Left lobe of liver (tissue), 2 donors: ENCODE measurements at regions not wholly inside any gene's neighbourhood (a gene's known extent, or its start where the extent isn't known, plus 50 kb on each side); places are given as distances from the start of the nearest gene placed in this dataset.
"Not testable (repeated sequence)": the region's sequence is repeated elsewhere in the genome, so short reads cannot be mapped to it uniquely, and the experiment has no call there.

Experiments
- ATAC-seq: fragments of 200-7000 bp; cut with Tn5 transposase; one replicate; pipeline ENCODE4 v1.9.1; 2020; ENCODE audit warnings: mild to moderate bottlenecking, moderate library complexity
- DNase-seq: peaks from one replicate; pipeline ENCODE4 v3.0.0-alpha.2; 2020; ENCODE audit warnings: low spot score
- donor health status: DM: no; HTN: no; CAD: no; lungs with moderate emphysema.
- donor health status: DM: no; HTN: yes; CAD: no.

GRCh38 chr15:96047255-96047931, 283.1 kb upstream of the NR2F2 start:
- DNase-seq, result no peak
- ATAC-seq, result no peak

DNA sequence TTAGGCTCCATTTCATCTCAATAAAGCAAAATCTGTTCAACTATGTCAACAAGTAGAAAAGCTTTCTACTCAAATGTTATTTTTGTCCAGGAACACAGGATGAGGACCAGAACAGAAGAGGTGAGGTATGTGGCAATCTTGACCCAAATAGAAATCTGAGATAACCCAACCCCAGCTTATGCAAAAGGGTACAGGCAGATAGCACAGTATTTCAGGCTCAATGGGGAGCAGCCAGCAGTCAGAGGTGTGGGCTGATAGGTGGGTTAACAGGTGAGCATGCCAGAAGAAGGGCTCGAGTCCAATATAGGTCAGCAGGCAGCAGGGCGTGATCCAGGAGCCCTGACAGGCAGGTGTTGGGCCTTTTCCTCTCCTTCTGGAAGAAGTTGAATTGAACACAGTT, 281.2 kb upstream of the NR2F2 start:
- DNase-seq, result no peak
- ATAC-seq, result no peak

GRCh38 chr15:96049766-96050165, 280.7 kb upstream of the NR2F2 start:
- DNase-seq (no peak), ATAC-seq (no peak)

DNA sequence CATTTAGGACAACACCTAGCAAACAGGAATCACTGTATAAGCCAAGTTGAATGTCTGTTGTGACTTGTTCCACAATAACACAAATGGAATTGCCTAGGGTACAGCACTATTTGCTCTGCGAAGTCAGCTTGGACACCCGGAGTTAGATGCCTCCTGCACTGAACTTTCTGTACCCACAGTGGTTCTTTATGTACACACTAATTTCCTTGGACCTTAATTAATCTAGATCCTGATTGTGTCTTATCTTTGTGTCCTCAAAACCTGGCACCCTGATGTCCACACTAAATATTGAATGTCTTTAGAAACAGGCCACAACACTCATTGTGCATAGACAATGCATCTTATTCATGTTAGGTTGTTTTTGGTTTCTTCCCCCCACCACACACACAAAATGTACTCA, 278.9 kb upstream of the NR2F2 start:
- ATAC-seq (no peak), DNase-seq (no peak)

DNA sequence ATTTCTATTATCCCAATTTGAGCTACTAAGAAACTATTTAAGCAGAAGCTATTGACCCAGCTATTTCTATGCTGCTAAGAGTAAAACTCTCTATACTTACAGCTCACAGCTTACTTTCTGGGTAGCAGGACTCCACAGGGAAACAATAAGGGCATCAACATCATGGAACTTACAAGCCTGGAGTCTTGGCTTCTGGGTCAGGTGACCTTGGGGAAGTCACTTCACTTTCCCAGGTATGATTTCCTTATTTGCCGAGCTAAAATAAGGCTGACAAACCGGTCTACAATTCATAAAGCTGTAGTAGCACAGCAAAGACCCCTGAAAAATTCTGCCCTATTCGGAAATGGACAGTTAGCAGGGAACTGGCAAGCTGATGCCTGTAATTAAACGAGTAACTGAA, 278.3 kb upstream of the NR2F2 start:
- no peak for ATAC-seq
- DNase-seq, result no peak

DNA sequence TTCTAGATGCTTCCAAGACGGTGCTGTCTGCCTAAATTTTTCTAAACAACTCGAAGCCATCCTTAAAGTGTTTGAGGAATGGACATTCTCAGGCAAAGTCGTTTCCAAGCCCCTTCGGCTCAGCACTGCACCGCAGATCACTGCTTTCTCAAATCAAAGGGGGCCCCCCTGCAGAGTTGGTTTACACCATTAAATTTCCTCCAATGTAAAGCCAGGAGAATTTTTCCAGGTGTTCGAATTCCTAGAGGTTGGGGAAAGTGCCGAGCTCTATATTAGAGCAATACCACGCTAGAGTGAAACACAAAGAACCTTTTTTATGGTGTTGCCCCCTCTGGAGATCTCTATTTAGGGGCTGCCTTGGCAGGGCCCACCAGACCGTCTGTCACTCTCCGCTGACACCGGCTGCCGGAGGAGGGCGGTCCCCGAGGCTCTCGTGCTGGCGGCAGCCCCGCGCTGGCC, 277.9 kb upstream of the NR2F2 start:
- DNase-seq (no peak), ATAC-seq (no peak)

DNA sequence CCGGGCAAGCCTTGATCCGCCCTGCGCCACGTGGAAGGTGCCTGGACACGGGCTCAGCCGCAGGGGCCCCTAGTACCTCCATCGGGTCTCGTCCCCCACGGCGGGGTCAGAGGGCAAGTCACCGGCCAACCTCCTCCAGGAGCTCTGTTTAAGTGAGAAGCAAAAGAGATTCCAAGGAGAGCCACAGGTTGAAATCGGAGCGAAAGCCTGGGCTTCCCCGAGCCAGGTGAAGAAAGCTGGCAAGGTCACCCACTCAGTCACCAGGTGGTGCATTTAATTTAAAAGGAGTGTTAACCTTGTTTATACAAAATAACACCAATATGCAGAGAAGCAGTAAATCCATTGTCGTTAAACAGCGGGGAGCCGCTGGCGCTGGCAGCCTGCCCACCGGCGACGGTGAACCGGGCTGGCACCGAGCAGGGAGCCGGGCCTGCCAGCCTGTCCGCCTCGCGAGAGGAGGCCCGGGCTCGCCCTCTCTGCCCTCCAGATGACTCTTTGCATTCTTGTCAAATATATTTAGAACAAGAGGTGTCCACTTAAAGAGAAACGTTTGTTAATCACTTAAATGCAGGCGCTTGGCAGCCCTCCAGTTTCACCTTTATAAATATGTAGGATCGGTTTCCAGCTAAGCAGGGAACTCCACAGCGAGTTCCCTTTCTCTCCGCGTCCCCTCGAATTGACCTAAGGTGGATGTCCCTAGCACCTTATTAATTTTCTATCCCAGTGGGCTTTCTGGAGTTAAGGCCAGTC, 277.3 kb upstream of the NR2F2 start:
- ATAC-seq (peak; percentile 88), DNase-seq (peak; percentile 76)

DNA sequence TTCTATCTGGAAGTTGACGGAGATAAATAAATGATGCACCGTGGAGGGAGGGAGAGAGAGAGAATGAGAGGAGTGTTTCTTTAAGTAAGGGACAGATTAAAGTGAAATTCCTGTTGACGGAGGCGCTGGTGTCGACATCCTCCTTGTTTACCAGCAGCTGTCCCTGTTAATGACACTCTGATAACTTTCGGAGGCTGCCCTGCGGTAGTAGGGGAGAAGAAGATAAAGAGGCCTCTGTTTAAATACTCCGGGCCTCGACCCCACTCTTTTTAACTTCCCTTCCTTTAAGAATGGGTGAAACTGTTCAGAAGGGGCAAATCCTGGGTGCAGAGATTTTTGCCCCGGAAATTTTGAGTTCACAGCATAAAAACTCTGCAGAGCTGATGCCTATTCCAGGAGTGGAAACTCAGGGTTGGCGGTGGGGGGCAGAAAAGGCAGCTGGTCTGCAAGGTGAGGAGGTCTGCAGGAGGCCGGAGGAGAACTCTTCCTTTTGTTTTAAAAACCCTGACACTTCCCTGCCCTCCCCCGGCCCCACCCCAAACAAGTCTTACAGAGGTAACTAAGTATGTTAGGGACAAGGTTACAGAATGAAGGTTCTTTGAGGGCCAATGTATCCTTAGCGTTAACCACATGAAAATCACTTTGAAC, 276.6 kb upstream of the NR2F2 start:
- DNase-seq (peak; percentile 69), ATAC-seq (peak; percentile 85)

- ATAC-seq (no peak), DNase-seq (no peak)
These were observed 275.9 kb upstream of the NR2F2 start for GRCh38 chr15:96054621-96055020.

DNA sequence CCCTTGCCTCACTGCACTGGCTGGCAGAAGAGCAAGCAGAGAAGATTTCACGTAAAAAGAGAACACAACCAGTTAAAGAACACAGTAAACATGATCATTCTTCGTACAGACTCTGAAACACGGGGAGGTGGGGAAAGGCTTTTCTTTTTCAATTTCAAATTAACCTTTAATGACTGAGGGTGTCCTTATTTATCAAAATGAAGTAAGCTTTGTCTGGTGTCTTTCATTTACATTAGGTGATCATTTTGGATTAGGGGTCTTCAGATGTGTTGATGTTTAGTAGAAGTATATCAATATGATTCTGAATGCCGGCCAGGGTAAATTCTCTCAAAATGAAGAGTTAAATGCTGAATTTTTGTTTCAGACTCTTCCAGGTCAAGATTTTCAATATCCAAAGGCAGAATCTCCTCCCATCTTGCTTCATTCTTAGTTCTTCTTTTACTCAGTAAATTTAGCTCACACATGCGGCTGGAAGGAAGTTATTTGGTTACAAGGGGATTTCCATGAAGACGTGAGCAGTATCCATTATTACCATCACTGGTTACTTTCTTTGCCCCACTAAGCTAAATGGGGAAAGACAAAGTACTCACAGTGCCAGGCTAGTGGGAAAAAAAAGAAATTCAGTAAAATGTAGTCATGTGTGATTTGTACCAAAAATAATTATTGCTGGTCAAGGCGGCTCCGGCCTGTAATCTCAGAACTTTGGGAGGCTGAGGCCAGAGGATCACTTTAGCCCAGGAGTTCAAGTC, 272.2 kb upstream of the NR2F2 start:
- no peak for DNase-seq
- no peak for ATAC-seq

DNA sequence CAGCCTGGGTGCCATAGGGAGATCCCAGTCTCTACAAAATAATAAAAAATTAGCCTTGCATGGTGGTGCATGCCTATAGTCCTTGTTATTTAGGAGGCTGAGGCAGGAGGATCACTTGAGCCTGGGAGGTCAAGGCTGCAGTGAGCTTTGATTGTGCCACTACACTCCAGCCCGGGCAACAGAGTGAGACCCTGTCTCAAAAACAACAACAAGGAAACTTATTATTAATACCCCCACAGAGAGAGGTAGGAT, 271.7 kb upstream of the NR2F2 start:
- DNase-seq, ATAC-seq: not testable (repeated sequence)

- not testable (repeated sequence) for DNase-seq, ATAC-seq
These were observed 269.9 kb upstream of the NR2F2 start for GRCh38 chr15:96060591-96060990.

- no peak for DNase-seq
- peak; percentile 17 for ATAC-seq
These were observed 266.1 kb upstream of the NR2F2 start for GRCh38 chr15:96064351-96064756.

GRCh38 chr15:96066126-96066525, 264.4 kb upstream of the NR2F2 start:
- no peak for ATAC-seq
- DNase-seq, result no peak

GRCh38 chr15:96066852-96067495, 263.5 kb upstream of the NR2F2 start:
- no peak for DNase-seq
- no peak for ATAC-seq

DNA sequence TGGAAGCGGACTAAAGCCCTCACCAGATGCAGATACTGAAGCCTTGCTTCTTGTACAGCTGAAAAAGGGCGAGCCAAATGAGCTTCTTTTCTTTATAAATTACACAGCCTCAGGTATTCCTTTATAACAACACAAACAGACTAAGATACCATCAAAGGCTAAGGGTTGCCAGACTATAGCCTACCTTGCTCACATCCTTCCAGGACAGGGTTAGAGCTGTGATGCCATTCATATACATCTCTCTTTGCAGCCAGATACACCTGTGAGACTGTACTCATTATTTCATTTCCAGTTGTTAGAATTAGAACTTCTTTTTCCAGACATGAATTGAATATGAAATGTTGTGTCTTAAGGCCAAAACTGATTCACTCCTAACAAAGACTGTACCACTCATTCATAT, 262.8 kb upstream of the NR2F2 start:
- DNase-seq, result no peak
- ATAC-seq, result no peak

DNA sequence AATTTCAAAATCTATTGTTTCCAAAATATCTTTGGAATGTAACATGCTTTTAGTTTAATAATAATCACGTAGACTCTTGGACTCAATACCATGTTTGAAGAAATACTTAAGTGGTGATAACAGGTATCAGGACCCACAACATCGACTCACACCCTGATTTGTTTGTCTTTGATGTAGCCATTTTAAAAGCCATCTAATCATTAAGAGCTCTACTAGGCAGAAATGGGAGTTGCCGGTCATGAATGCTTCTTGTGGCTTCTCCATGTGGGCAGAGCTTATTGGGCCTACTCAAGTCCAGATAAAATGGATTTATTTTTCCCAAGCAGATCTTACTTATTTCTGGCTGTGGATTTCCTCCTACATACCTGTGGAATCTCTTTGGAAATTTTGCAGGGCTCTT, 261.6 kb upstream of the NR2F2 start:
- ATAC-seq, result no peak
- DNase-seq, result no peak

DNA sequence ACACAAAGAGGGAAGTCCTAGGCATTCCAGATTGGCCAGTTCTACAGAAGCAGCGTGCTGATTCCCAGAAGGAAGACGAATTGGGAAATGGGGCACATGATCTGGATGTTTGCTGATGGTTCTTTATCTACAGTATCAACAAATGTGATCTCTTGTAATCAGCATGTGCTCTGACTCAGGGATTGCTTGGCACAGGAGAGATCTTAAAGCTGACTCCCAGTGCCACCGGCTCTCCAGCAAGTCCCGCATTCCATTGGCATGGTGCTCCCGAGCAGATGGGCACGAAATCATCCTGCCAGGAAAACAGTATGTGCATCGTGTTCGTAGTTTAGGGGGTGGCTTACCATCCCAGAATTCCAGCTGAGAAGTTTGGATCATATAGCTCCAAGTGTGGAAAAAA, 259.9 kb upstream of the NR2F2 start:
- ATAC-seq, result no peak
- DNase-seq, result no peak

DNA sequence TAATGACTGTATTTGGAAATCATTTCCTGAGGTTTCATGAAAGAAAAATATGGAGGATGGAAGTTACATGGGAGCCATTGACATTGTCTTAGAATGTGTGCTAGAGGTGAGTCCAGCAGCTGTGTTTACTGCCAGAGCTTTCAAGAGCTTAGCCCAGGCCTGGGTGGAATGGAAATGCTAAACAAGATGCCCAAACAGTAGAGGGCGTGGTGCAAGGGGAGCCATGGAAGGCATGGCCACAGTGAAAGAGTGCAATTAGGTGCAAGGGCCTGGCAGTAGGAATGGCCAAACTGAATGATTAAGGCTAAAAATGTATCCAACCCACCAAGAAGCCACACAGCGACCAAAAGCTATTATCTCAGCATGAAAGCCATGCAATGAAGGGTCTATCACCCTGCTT, 257.7 kb upstream of the NR2F2 start:
- no peak for DNase-seq
- ATAC-seq, result peak; percentile 29

- no peak for DNase-seq
- no peak for ATAC-seq
These were observed 256.6 kb upstream of the NR2F2 start for GRCh38 chr15:96073908-96074307.

GRCh38 chr15:96075895-96076294, 254.6 kb upstream of the NR2F2 start:
- DNase-seq (no peak), ATAC-seq (no peak)
